Motor neuron (in vitro differentiated cells): ENCODE measurements at regions not wholly inside any gene's neighbourhood (a gene's known extent, or its start where the extent isn't known, plus 50 kb on each side); places are given as distances from the start of the nearest gene placed in this dataset.
A peak's percentile ranks its signal among the peaks of the same experiment; 100 is the strongest.
"Not testable (repeated sequence)": the region's sequence is repeated elsewhere in the genome, so short reads cannot be mapped to it uniquely, and the experiment has no call there.

Experiments used
- ATAC-seq, 8 experiments: fragments of 200-7000 bp; cut with Tn5 transposase; replicated peaks in 6 of 8; 2 replicates each; pipeline ENCODE4 v1.8.0; 2021; ENCODE audit warnings: mild to moderate bottlenecking in 8 of 8, moderate library complexity in 8 of 8
- H3K27ac ChIP-seq, 2 donors: fragments of 250-450 bp; sonication (Bioruptor Pico); 2 replicates each; pipeline ENCODE4 v1.9.0; 2021; ENCODE audit warnings: antibody characterized with exemption in 2 of 2, mild to moderate bottlenecking in 2 of 2, moderate library complexity in 1 of 2
- H3K4me1 ChIP-seq, 2 donors: fragments of 250-450 bp; sonication (Bioruptor Pico); replicated peaks in 1 of 2; 2 replicates each; pipeline ENCODE4 v1.6.1; 2021; ENCODE audit warnings: antibody characterized with exemption in 2 of 2, mild to moderate bottlenecking in 2 of 2, moderate library complexity in 1 of 2
- H3K4me3 ChIP-seq, 5 donors: fragments of 250-450 bp; sonication (Bioruptor Pico); 2 replicates each; pipeline ENCODE4 v1.9.0; 2021; ENCODE audit warnings: antibody characterized with exemption in 5 of 5, mild to moderate bottlenecking in 5 of 5, moderate library complexity in 4 of 5
- WGBS, 10 experiments: fragments of 450-650 bp; shearing (Covaris generic); methylation state at CpG; one replicate each; pipeline ENCODE4 v1.0.0; 2022; 5-methylcytosine and 5-hydroxymethylcytosine counted together
- in situ Hi-C, 9 experiments: fragments of 400-800 bp; cut with MboI; loops; one replicate each; pipeline ENCODE4 v1.15.0; 2021; ENCODE audit warnings: low sequenced_read_pairs in 9 of 9, low pct_unique_long_range_greater_than_20kb in 2 of 9; ENCODE audit not compliant: unreplicated experiment in 9 of 9

DNA sequence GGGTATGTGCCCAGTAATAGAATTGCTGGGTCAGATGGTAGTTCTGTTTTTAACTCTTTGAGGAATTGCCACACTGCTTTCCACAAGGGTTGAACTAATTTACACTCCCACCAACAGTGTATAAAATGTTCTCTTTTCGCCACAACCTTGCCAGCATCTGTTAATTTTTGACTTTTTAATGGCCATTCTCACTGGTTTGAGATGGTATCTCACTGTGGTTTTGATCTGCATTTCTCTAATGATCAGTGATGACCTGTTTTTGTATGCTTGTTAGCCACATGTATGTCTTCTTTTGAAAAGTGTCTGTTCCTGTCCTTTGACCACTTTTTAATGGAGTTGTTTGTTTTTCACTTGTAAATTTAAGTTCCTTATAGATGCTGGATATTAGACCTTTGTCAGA, 486.2 kb upstream of the TNP1 start:
- in situ Hi-C loops = not testable (repeated sequence)

DNA sequence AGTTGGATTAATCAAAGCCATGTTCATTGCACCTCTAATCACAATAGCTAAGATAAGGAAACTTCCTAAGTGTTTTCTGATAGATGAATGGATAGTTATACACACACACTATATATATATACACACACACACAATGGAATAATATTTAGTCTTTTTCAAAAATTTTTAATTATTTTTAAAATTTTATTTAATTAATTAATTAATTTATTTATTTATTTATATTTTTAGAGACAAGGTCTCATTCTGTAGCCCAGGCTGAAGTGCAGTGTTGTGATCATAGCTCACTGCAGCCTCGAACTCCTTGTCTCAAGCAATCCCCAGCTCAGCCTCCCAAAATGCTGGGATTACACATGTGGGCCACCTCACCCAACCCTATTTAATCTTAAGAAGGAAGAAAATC, 481.0 kb upstream of the TNP1 start:
- Histone ChIP-seq H3K27ac (no peak overlapping the region), H3K4me3 (no peak overlapping the region), H3K4me1 (no peaks in the 10 kb centered on the region)
- 44 to 100% (median 65%) methylated on average over 1 of the region's 1 CpG; no CpG with 5 or more reads in 4 of the 10 experiments for WGBS, 10 experiments
- in situ Hi-C loops = no loop called here
- no peak for ATAC-seq

More for the DNA sequence above, 486.2 kb upstream of the TNP1 start:
- H3K4me1 ChIP-seq, H3K4me3 ChIP-seq, ATAC-seq, H3K27ac ChIP-seq: not testable (repeated sequence)
- WGBS, 10 experiments = 50 to 100% (median 88%) methylated on average over 1 of the region's 1 CpG; no CpG with 5 or more reads in 2 of the 10 experiments

DNA sequence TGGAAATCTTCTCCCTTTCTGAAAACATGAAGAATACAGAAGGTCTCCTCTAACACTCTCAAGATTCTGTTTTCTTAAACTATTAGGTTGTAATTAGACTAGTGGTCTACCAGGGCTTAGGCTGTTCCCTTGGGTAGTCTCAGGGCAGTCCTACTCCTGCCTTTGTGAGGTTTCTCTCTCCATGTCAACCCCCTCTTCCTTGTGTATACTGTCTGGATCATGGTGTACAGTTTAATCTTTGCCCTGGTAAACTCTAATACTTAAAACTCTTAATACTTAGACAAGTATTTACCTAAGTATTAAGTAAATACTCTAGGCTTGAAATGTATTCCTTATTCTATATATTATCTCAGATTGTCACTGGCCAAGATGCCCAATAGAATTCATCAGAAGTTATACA, 480.3 kb upstream of the TNP1 start:
- Histone ChIP-seq H3K4me1 (peaks cover 0 to 6% of the 10 kb centered on the region in 2 donors), H3K4me3 (no peak overlapping the region), H3K27ac (no peak overlapping the region)
- ATAC-seq = no peak
- in situ Hi-C loops = no loop called here

DNA sequence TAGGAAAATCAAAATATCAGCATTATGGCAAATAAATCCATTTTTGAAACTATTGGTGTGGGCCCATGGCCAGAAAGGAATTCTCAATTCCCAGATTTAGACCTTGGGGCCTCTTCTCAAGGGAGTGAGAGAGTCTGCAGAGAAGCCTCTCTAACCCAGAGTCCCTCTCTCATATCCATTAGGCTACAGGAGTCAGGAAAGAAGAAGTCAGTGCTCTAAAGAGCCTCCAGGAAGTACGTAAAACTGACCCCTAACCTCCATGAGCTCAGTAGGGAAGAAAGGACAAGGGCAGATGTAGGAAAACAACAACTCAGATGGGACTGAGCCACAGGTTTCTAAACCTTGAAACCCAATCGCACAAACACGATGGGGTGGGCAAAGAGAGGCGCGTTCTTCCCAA, 479.9 kb upstream of the TNP1 start:
- in situ Hi-C loops = no loop called here
- H3K27ac ChIP-seq = no peak overlapping the region
- 86 to 100% (median 100%) methylated on average over 1 to 4 of the region's 5 CpGs; no CpG with 5 or more reads in 2 of the 10 experiments for WGBS, 10 experiments
- no peak for ATAC-seq
- peaks cover 0 to 10% of the 10 kb centered on the region in 2 donors for H3K4me1 ChIP-seq
- H3K4me3 ChIP-seq = no peak overlapping the region

DNA sequence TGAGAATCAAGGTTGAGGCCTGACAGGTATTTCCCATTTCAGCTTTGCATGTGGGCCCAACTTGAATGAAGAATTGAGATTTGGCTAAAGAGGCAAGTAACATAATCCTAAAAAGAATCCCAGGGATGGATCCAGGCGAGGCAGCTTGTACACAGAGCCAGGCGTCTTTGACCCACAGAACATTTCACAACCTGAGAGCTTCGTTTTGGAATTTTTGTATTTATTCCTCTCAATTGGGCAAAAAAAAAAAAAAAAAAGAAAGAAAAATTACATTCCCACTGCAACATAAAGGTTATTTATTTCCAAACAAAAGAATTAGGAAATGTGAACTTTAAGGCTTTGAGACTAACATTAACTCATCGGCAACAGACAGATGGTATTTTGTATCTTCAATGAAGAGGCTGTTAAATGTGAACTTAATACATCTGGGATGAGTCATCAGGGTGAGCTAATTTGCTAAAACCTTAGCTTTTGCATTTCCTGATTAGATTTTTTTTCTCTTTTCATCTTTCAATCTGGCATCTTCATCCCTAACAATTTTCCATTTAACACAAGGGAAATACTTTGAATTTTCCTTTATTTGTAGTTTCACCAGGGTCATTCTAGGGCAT, 478.5 kb upstream of the TNP1 start:
- peaks cover 0 to 12% of the 10 kb centered on the region in 2 donors for H3K4me1 ChIP-seq
- in situ Hi-C loops = no loop called here
- no peak overlapping the region for H3K27ac ChIP-seq
- peak in 2 of 8 experiments; percentile 17 to 69 for ATAC-seq
- WGBS, 10 experiments = 10 to 100% (median 79%) methylated on average over 1 to 4 of the region's 4 CpGs; no CpG with 5 or more reads in 1 of the 10 experiments
- no peak overlapping the region for H3K4me3 ChIP-seq

DNA sequence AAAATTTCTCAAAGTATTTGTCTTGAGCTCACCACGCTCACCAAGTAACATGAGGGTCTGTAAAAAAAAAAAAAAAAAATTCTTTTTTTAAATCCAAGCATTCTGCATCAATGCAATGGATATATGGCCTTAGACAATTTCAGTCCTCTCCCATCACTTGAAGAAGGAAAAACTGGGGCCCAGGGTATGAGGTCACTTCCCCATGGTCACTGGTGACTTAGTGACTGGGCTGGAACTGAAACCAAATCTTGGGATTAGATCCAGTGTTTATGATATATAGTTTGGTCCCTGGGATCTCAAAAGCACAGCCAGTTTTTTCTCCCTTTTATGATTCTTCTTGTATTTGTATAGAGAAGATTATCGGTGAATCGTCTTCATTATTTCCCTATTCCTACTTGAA, 477.9 kb upstream of the TNP1 start:
- no peak overlapping the region for H3K27ac ChIP-seq
- in situ Hi-C loops = no loop called here
- H3K4me1 ChIP-seq = peaks cover 4 to 12% of the 10 kb centered on the region in 2 donors
- ATAC-seq = no peak
- H3K4me3 ChIP-seq = no peak overlapping the region
- 91 to 100% (median 98%) methylated on average over 1 to 3 of the region's 3 CpGs for WGBS, 10 experiments

DNA sequence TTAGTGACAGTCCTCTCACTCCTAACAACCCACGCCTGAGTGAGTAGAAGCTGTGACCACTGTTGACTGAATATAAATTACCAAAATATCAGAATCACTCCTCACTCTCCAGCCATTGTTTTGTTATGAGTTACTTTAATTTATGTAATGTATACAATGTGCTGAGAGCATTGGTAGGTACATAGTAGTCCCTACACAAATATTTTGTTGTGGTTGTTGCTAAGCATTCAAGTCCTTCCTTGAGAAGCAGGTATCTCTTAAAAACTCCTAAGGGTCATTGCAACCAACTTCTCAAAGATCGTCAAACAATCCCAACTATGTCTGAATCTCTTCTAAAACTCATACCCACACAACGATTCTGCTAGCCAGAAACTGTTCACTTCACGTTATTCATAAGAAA, 476.8 kb upstream of the TNP1 start:
- WGBS, 10 experiments = 70 to 100% (median 89%) methylated on average over 1 to 4 of the region's 4 CpGs; no CpG with 5 or more reads in 2 of the 10 experiments
- in situ Hi-C loops = no loop called here
- Histone ChIP-seq H3K27ac (no peak overlapping the region), H3K4me1 (peaks cover 13 to 19% of the 10 kb centered on the region in 2 donors), H3K4me3 (no peak overlapping the region)
- ATAC-seq = no peak

DNA sequence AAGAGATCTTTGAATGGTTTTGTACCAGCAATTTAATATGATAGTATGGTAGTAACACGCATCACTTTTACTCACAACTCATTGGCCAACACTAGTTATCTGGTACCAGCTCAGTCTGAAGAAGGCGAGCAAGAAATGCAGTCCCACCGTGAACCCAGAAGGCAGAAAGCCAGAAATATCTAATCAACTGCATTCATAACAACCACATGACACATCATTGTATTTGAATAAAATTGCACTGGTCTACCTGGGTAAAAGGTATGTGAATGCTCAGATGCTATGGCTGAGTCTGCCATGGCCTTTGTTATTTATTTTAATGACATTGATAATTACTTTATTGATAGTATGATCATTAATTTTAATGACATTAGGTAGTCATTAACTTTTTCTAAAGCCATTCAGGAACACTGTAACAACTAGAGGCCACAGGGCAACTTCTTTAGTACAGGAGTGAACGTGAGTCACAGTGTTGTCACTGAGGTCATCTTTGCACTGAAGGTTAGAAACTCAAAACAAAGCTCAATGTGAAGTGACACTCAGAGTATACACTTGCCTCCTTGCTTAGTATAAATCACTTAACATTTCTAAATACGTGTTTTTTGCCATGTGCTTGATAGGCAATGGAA, 475.6 kb upstream of the TNP1 start:
- Histone ChIP-seq H3K4me3 (no peak overlapping the region), H3K27ac (no peak overlapping the region), H3K4me1 (peaks cover 22 to 30% of the 10 kb centered on the region in 2 donors)
- WGBS, 10 experiments = 47 to 100% (median 80%) methylated on average over 1 to 5 of the region's 5 CpGs
- in situ Hi-C loops = no loop called here
- ATAC-seq = peak in 1 of 8 experiments; percentile 46

DNA sequence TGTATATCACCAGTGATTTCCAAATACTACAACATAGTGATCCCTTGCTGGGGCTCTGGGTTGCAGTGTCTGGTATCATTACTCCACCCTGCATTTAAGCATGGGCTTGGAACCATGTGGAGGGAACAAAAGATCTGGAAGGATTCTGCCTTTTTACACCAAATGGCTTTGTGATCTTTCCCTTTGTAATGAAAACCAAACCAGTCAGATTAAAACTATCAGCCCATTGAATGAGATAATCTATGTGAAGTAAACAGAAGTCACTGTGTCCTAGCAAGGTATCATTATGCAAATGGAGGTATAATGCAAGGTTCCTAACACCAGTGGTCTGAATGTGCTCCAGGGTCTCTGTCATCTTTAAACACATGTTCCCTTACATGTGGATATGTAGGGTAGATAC, 474.7 kb upstream of the TNP1 start:
- no peak for ATAC-seq
- Histone ChIP-seq H3K4me1 (peaks cover 23 to 35% of the 10 kb centered on the region in 2 donors), H3K4me3 (no peak overlapping the region), H3K27ac (no peak overlapping the region)
- in situ Hi-C loops = no loop called here

DNA sequence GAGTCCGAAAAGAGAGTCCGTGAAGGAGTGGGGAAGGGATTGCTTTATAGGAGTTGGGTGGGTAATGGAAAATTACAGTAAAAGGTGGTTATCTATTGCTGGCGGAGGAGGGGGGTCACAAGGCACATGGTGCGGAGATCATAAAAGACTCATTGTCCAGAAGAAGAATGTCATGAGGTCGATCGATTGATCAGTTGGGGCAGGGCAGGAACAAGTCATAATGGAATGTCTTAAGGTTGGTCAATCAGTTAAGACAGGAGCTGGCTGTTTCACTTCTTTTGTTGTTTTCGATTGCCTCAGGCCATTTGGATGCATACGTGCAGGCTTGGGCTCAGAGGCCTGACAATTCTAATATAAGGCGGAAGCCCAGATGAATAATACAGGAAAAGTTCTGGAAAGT, 473.0 kb upstream of the TNP1 start:
- no peak overlapping the region for H3K27ac ChIP-seq

DNA sequence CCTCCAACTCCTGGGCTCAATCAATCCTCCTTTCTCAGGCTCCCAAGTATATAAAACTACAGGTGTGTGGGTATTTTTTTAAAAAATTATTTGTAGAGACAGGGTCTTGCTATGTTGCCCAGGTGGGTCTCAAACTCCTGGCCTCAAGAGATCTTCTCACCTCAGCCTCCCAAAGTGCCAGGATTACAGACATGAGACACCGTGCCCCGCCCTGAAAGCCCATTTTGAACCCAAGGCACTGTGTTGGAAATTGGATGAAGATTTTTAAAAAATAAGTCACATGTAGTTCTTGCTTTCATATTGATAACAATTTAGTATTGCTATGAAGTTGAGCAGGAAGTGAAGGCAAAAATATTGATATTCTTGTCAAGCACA, 472.5 kb upstream of the TNP1 start:
- in situ Hi-C loops = no loop called here
- WGBS, 10 experiments = 80 to 100% (median 100%) methylated on average over 1 to 2 of the region's 2 CpGs; no CpG with 5 or more reads in 4 of the 10 experiments
- peaks cover 31 to 56% of the 10 kb centered on the region in 2 donors for H3K4me1 ChIP-seq

More for the DNA sequence above, 473.0 kb upstream of the TNP1 start:
- Histone ChIP-seq H3K4me1 (peaks cover 31 to 51% of the 10 kb centered on the region in 2 donors), H3K4me3 (no peak overlapping the region)
- no peak for ATAC-seq
- in situ Hi-C loops = no loop called here
- WGBS, 10 experiments = 75 to 100% (median 93%) methylated on average over 2 to 9 of the region's 9 CpGs

DNA sequence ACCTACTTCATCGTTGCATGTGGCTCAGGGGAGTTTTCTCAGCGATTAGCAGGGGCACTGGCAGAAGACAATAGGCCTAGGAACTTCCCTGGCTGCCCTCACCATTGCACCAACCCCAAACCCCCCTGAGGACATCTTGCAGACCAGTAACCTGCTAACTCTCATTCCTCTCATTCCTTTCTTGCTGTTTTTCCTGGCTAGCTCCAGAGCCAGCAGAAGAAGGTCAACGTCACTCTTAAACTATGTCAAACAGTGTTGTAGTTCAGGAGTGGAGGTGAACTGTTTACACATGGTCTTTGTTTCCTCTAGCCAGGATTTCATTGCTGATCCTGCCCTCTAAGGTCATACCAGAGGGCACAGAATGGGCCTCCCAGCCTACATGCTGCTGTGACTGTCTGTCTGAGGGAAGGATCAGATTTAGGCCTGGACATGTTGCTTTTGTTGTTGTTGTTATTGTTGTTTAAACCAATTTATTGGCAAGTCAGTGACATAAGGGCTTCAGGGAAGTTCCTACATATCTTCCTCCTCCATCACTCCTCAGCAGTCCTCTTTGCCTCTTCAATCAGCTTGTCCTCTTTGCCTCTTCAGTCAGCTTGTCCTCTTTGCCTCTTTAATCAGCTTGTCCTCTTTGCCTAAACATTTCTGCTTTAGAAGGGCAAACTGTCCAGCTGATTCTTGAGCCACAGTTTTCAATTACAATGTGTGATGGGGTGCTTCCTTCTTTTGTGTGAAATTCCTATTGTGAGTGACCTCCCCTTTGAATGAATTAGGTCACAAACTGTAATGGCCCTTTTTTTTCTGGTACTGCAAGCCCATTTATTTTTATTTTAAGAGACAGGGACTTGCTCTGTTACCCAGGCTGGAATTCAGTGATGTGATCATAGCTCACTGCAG, 471.9 kb upstream of the TNP1 start:
- Histone ChIP-seq H3K27ac (peak overlapping the region; percentile 26 to 50), H3K4me3 (no peak overlapping the region), H3K4me1 (peaks cover 31 to 59% of the 10 kb centered on the region in 2 donors)
- WGBS, 10 experiments = 14 to 66% (median 61%) methylated on average over 1 to 3 of the region's 3 CpGs; no CpG with 5 or more reads in 5 of the 10 experiments
- ATAC-seq = peak in 5 of 8 experiments; percentile 20 to 80 (median 41)
- in situ Hi-C loops = no loop called here

More for the DNA sequence above, 472.5 kb upstream of the TNP1 start:
- Histone ChIP-seq H3K4me3 (no peak overlapping the region), H3K27ac (no peak overlapping the region)
- no peak for ATAC-seq

DNA sequence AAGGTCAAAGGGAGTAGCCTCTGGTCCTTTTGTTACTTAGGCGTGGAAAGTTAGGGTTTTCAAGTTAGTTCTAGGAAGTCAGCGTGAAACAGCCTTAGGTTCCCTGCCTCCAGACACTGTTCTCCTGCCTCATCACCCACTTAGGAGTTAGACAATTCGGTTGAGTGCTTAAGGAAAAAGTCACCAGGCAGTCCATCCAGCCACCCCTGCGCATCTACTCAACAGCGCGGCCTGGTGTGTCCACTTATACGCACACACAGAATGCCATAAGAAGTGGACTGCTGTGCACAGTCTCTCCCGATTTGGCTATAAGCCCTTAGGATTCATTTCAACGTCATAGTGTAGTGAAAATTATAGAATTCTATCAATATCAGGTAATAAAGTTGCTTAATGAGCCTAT, 470.8 kb upstream of the TNP1 start:
- ATAC-seq = no peak
- 88 to 100% (median 98%) methylated on average over 1 to 6 of the region's 9 CpGs; no CpG with 5 or more reads in 2 of the 10 experiments for WGBS, 10 experiments
- in situ Hi-C loops = no loop called here
- H3K4me3 ChIP-seq = no peak overlapping the region
- H3K27ac ChIP-seq = no peak overlapping the region
- peaks cover 31 to 58% of the 10 kb centered on the region in 2 donors for H3K4me1 ChIP-seq
